ENCODE measurements at regions not wholly inside any gene's neighbourhood (a gene's known extent, or its start where the extent isn't known, plus 50 kb on each side); places are given as distances from the start of the nearest gene placed in this dataset.
"Not testable (repeated sequence)": the region's sequence is repeated elsewhere in the genome, so short reads cannot be mapped to it uniquely, and the experiment has no call there.

DNA sequence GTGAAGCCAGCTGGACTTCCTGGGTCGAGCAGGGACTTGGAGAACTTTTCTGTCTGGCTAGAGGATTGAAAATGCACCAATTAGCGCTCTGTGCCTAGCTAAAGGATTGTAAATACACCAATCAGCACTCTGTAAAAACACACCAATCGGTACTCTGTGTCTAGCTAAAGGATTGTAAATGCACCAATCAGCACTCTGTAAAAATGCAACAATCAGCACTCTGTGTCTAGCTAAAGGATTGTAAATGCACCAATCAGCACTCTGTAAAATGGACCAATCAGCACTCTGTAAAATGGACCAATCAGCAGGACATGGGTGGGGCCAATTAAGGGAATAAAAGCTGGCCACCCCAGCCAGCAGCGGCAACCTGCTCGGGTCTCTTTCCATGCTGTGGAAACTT, 97.3 kb upstream of the GALNT15 start:
- not testable (repeated sequence) for DNase-seq

GRCh38 chr3:16077681-16078080, 96.8 kb upstream of the GALNT15 start:
- DNase-seq: not testable (repeated sequence)

DNA sequence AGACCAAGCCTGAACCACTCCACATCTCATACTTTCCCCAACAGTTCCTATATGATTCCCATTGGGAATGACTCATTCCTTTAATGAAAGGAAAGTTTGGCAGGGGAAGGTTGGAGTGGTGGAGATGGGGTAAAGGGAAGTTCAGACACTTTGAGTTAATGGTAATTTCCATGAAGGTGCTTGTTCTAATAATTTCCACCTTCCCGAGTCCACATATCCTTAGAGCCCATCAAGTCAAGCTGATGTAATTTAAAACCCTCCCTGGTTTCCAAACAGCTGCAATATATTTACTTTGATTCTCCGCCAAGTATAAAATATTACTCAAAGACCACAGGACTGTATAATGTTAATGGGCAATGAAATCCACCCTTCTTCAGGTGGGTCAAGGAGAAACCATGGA, 95.0 kb upstream of the GALNT15 start:
- DNase-seq: no peak

GRCh38 chr3:16081661-16082060, 92.8 kb upstream of the GALNT15 start:
- DNase-seq: no peak

DNA sequence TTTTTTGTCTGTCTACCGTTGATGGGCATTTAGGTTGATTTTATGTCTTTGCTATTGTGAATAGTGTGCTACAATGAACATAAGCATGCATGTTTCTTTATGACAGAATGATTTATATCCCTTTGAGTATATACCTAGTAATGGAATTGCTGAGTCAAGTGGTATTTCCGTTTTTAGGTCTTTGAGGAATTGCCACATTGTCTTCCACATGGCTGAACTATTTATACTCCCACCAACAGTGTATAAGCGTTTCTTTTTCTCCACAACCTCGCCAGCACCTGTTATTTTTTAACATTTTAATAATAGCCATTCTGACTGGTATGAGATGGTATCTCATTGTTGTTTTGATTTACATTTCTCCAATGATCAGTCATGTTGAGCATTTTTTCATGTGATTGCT, 89.6 kb upstream of the GALNT15 start:
- no peak for DNase-seq

- no peak for DNase-seq
Observed at GRCh38 chr3:16085410-16085809, 89.1 kb upstream of the GALNT15 start.

GRCh38 chr3:16085884-16086608, 88.4 kb upstream of the GALNT15 start:
- no peak for DNase-seq

DNA sequence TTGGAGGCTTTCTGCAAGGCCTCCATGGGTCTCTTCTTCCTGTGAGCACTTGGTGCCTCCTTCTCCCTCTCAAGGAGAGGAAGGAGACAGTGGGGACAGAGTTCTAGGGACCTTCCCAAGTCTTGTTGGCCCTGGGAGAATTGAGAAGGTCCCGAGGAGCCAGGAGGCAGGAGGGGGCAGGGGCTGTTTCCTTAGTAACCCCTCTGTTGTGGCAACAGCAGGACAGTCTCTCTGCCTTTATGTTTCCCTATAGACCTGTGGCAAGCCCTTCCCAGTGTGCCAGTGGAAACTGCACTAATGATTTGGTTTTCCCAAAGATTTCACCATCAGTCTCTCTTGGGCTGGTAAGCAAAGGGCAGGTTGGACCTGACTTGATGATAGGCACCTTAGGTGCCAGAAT, 87.8 kb upstream of the GALNT15 start:
- DNase-seq: no peak

- no peak for DNase-seq
Observed at GRCh38 chr3:16088496-16088895, 86.0 kb upstream of the GALNT15 start.

DNA sequence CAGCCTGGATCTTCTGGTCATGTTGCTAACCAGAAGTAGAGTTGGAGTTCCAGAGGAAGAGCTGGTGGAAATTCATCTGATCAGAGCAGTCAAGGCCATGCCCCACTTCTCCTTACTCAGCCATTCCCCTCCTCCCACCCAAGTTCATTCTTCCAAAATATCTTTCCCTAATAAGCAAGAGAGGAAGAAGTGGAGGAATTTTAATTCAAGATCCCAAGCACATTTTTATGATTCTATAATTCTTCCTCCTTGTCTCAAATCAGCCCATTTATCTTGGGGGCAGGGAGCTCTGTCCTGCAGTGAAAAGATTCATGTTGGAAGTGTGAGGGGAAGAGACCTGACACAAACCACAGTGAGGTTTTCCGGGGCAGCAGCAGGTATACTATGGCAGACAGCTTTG, 85.0 kb upstream of the GALNT15 start:
- DNase-seq: no peak

DNA sequence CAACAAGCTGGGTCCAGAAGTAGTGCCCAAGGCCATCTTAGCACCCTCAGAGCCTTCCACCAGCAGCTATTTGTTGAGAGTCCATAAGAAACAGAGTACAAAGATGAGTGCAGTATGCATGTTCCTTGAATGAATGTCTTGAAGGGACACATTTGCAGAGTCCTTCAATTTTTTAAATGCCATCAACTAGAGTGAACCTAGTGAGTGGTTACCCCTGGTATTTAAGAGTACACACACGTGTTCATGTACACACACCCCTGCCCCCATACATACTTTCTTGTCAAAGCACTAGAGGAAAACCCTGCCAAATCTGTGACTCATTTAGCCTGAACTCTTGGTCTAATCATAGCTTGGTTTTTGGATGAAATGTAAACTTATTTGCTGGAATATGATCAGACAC, 84.5 kb upstream of the GALNT15 start:
- no peak for DNase-seq

DNA sequence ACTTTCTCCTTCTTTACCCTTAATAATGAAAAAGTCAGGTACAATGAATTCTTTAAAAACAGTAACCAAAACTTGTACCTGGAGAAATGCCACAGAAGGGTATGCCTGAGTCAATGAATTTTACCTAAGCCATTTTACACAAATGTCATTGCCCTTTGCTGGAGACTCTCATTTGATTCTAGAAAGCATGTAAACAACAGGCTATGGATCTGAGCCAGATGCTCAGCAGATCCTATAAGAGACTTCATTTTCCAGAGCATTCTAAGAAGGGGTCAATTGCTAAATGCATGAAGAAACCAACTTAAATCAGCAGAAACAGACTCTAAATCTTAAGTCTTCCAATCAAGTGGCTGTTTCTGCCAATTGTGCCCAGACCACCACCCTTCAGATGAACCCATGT, 83.8 kb upstream of the GALNT15 start:
- DNase-seq: no peak

- DNase-seq: no peak
Observed at GRCh38 chr3:16092923-16093322, 81.6 kb upstream of the GALNT15 start.

GRCh38 chr3:16101295-16102186, 72.9 kb upstream of the GALNT15 start:
- no peak for DNase-seq

DNA sequence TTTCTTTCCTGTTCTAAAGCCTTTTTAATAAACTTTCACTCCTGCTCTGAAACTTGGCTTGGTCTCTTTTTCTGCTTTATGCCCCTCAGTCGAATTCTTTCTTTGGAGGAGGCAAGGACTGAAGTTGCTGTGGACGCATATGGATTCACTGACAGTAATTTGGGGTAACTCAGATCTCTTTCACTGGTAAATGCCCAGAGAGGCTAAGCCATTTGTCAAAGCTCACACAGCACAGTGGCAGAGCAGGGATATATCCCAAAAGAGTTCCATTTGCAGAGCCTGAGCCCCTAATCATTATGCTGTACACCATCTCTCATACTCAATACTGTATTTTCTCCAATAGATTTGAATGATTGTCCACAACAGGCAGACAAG, 72.3 kb upstream of the GALNT15 start:
- DNase-seq: no peak

GRCh38 chr3:16102905-16103364, 71.5 kb upstream of the GALNT15 start:
- no peak for DNase-seq

GRCh38 chr3:16103472-16103871, 71.0 kb upstream of the GALNT15 start:
- DNase-seq: no peak

DNA sequence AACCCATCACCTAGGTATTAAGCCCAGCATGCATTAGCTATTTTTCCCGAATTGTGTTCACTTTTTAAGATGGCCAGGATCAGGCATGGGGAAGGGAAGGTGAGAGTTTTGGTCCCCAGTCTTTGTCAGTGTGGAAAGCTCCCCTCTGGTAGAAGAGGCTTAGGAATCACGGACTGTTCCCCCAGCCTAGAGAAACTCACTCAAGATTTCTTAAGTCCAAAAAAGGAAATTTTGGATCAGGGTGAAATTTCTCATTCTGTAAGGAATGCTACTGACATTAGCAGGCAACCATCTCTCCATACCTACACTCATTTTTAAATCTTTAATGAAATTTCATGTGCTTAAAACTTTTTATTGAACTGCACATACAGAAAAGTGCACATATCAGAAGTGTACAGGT, 70.3 kb upstream of the GALNT15 start:
- DNase-seq: no peak

GRCh38 chr3:16106050-16106449, 68.4 kb upstream of the GALNT15 start:
- DNase-seq: no peak

GRCh38 chr3:16108424-16108823, 66.1 kb upstream of the GALNT15 start:
- DNase-seq: no peak

DNA sequence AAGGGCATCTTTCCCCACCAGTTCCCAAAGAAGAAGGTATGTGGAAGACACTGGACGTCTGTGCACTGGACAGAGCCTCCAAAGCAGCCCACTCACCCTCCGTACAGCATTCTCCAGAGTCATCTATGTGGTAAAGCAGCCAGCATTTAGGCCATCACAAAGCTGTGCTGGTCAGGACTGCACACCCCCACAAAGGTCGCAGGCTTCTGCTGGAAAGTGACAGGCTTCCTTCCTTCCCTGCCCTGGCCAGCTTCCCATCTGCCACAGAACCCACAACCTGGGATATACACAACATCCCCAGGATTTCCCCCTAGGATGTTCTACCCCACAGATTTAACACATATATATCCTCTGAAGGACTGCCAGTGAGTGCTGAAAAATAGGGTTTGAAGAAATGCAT, 64.6 kb upstream of the GALNT15 start:
- DNase-seq: no peak

GRCh38 chr3:16112910-16113504, 61.5 kb upstream of the GALNT15 start:
- DNase-seq: no peak

- DNase-seq: no peak
Observed at GRCh38 chr3:16113704-16114103, 60.8 kb upstream of the GALNT15 start.

DNA sequence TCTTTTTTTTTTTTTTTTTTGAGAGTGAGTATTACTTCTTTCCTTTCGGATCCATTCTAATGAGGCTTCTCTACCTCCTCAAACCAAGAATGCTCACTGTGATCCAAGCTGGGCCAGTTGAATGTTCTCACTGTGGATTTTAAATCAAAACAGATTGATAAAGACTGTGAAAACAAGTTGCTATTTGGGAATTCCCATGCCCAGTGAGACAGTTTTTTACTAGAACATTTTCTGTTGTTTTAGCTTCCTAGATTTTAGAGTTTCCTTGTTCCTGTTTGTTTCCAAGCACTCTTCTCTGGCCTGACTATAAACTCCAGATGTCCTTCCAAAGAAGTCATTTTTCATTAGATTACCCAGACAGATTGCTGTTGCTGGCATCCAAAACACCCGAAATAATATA, 60.1 kb upstream of the GALNT15 start:
- no peak for DNase-seq

All from activated CD4-positive, CD25-positive, alpha-beta regulatory T cell treated with anti-CD3 and anti-CD28 coated beads, Interleukin-2, amount 50 U/mL, for 72 hours (primary cell).